ENCODE measurements at regions not wholly inside any gene's neighbourhood (a gene's known extent, or its start where the extent isn't known, plus 50 kb on each side); places are given as distances from the start of the nearest gene placed in this dataset.

DNA sequence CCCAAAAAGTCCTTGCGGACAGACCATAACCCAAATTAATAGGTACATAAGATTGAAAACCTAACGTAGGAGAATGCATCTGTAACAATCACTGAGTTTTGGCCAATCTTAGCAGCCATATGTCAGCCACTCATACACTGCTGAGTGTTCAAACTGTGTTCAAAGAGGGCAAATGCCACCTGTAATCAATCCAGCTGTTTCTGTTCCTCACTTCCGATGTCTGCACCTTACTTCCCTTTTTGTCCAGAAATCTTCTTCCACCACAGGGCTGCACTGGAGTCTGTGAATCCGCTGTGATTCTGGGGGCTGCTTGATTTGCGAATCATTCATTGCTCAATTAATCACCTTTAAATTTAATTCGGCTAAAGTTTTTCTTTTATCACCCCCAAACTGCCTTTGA is 263.9 kb downstream of the ICE1 start:
- DNase-seq, result no peak

DNA sequence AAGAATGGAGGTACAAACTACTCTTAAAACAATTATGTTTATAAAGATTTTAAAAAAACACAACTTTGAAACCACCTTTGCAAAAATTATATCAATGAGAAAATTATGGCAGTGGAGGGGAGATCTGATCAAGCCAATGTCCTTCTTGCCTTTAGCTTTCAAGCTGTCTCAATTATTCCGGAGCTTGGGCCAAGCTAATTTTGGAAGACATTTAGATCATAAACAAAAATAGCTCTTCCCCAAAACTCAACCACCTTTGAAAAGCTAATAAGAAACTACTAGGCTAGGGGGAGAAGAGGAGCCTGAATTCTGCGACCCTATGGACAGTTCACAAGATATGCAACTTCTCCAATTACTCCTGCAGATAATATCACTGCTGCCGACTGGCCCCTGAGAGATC is 263.3 kb downstream of the ICE1 start:
- no peak for DNase-seq

DNA sequence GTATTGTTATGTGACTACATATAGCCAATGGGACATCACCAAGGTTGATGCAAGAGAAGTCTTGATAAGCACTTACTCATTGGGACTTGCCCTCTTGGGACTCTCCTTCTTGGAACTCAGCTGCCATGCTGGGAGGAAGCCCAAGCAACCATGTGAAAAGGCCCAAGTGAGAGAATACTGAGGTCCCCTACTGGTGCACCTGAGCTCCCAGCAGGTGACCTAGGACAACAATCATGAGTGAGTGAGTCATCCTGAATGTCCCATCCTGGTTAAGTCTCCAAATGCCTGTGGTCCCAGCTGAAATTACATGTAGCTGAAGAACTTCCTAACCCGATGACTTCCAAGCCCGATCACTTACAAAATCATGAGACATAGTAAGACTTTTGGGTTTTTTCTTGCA is 260.7 kb downstream of the ICE1 start:
- no peak for DNase-seq

GRCh38 chr5:5678909-5679308 is 256.4 kb downstream of the ICE1 start:
- peak in 1 of 3 donors; percentile 33 for DNase-seq

DNA sequence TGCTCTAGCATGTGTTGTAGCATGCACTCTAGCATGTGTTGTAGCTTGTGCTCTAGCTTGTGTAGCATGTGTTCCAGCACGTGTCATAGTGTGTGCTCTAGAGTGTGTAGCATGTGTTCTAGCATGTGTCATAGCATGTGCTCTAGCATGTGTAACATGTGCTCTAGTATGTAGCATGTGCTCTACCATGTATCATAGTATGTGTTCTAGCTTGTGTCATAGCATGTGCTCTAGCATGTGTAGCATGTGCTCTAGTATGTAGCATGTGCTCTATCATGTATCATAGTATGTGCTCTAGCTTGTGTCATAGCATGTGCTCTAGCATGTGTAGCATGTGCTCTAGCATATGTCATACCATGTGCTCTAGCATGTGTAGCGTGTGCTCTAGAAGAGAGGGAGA is 255.3 kb downstream of the ICE1 start:
- no peak for DNase-seq

DNA sequence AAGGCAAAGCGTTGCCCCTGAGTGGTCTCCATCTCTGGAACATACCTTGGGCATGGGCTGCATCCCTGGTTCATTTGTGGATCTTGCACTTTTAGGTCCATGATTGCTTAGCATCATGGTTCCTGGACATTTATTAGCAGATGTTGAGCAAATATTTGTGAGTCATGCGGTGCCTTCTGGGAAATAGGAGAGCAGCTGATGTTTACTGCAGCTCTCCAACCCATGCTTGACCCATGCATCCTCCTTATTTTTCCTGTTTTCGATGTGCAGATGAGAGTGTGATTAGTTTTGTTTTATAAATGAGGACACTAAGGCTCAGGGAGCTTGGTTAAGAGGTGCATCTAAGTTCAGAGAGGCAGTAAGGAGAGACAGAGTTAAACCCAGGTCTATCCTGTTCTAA is 253.7 kb downstream of the ICE1 start:
- no peak for DNase-seq

GRCh38 chr5:5675511-5675910 is 253.0 kb downstream of the ICE1 start:
- DNase-seq, result peak in 1 of 3 donors; percentile 22

DNA sequence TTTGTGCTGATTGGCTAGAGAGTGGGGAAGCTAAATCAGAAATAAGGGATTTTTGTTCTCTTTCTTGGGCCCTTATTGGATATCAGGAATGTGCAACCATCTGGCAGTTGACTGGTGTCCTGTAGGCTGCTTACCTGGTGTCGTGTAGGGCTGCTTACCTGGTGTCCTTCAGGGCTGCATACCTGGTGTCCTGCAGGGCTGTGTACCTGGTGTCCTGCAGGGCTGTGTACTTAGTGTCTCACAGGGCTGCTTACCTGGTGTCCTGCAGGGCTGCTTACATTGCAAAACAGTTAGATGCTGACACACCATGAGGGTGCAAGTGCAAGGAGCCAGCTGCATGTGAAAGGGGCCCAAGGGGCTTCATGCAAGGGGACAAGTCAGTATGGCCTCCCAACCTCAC is 249.3 kb downstream of the ICE1 start:
- no peak for DNase-seq

- no peak for DNase-seq
Measured at GRCh38 chr5:5667136-5667554, 244.7 kb downstream of the ICE1 start.

DNA sequence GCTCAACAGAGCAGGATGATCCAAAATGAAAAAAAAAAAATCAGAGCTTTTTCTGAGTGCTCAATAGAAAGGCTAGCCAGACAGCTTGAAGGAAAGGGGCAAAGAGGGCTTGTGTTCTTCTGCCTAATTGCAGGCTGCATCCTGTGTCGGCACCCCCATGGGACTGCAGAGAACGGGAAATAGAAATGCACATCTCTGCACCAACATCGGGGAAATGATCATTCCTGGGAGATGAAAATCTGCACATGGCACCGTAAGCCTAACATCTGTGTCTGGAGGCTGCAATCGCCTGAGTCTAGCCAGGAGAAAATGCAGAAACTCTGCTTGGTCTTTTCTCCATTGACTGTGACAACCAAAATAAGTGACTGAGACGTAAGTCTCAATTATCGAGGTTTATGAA is 243.9 kb downstream of the ICE1 start:
- no peak for DNase-seq

GRCh38 chr5:5666076-5666365 is 243.5 kb downstream of the ICE1 start:
- DNase-seq, result no peak

DNA sequence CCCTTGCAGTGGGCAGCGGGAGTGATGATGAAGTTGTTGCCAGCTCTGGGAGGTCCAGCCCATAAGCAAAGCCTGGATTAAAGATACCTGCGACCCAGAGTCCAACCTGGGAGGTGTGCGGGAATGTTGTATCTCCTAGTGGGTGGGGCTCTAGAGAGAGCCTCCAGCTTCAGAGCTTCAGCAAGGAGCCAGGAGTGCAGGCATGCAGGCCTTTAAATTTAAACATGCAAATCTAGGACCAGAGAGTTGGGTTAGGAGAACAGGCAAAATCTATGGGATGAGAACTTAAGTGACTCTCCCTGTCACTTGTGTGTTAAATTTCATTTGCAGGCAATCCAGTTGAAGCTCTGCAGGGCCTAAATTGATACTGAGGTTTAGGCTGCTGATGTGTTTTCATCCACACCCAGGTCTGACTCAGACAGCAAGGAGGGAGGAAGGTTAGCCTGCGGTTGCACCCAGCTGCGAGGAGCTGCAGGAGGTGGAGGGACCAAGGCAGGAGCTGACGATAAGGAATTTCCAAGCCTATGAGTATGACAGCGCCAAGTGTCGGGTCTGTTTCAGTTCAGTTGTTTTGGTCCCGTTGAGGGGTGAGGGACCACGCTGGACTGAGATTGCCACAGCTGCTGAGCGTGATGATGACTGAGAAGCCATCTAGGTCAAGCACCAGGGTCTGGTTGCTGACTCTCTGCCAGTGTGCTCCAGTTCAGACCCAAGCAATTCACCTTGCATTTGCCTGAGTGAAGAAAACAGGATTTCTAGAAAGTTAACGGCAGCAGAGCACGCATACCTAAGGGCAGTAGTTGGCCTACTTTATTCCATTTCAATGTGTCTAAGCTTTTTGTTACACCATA is 243.0 kb downstream of the ICE1 start:
- no peak for DNase-seq

- DNase-seq, result no peak
Measured at GRCh38 chr5:5658889-5659465, 236.5 kb downstream of the ICE1 start.

DNA sequence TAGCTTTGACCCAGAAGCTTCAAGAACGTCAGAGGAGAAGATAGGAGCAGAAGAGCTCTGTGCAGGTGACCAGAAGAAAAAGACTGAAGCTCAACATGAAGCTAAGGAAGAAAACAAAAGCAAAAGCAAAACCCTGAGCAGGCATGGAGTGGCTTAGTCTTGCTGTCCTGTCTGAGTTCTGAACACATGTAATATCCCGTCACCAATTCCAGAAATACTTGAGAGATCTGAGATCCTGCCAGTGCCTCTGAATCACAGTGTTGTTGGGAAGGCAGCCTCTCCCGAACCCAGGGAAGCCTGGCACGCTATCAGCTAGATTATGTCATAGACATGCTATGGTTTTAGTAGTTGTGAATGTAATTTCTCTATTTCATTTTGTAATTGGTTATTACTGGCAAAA is 235.7 kb downstream of the ICE1 start:
- peak in 2 of 3 donors; percentile 33 to 51 for DNase-seq

DNA sequence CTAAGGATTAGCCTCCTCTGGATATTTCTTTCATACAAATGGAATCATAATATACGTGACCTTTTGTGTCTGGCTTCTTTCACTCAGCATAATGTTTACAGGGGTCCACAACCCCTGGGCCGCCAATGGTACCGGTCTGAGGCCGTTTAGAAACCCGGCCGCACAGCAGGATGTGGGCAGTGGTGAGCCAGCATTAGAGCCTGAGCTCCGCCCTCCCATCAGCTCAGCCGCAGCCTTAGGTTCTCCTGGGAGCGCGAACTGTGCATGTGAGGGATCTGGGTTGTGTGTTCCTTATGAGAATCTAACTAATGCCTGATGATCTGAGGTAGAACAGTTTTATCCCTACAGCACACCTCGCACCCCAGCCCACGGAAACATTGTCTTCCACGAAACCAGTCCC is 229.7 kb downstream of the ICE1 start:
- no peak for DNase-seq

DNA sequence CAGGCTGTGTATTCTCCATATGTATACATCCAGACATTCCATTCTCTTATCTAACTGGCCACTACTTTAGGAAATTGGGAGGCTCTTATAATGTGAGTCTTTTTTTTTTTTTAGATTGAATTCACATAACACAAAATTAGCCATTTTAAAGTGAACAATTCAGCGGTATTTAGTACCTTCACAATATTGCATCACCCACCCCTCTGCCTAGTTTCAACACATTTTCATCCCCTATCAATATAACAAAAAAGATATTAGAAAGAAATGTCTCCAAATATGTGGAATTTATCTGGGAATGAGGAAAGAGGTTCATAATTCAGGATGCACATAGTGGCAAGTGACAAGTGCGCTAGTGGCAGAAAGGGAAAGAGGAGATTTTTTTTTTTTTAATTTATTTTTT is 228.5 kb downstream of the ICE1 start:
- no peak for DNase-seq

- DNase-seq, result no peak
Measured at GRCh38 chr5:5650242-5650641, 227.8 kb downstream of the ICE1 start.

GRCh38 chr5:5649641-5650040 is 227.2 kb downstream of the ICE1 start:
- no peak for DNase-seq

DNA sequence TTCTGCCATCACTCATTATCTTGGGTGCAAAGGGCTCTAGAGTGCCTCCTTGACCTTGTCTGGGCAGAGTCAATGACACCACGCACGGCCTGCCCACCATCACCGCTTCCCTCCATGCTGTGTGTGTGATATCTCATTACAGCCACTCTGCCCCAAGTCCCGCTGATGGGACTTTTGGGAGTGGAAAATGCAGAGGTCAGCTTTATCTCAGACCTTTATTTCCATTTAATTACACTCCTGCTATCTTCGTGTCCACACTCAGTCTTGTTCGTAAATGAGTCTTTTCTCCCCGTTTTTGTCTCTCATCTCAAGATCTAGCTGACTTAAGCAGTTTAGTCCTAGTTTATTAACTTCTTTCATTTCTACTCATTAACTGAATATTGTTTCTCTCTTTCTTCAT is 226.2 kb downstream of the ICE1 start:
- no peak for DNase-seq

DNA sequence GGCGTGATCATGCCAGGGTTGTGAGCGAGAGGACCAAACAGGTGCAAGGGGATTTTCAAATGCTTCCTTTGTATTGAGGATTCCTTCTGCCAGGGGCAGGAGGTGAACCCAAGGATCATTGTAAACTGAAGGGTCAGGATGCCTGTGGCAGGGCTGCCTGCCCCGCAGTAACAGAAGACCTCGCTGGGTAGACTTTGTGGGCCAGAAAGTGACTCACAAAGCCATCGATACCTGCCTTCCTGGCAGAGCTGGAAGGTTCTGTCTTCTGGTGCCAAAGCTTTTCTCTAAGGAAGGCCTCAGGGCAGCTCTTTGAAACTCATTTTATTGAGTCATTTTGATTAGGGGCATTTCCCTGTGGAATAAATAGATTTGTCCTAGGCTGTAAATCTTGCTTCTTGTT is 223.4 kb downstream of the ICE1 start:
- no peak for DNase-seq

DNA sequence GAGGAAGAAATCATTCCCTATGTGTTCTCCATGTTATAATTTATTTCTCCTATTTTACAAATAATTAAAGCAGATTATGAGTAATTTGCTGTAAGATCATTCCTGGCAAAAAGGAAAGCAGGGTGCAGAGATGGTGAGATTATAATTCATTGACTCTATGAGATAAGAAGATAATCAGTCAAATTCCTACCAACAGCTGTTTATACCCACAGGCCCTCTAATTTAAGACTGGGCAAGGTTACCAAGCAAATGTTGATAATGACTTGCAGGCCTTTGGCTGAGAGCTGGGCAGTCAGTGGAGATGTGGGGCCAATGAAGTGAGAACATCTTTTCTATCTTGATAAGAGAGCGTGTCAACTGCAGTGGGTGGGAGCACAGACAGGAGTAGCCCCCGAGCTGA is 222.7 kb downstream of the ICE1 start:
- no peak for DNase-seq

DNA sequence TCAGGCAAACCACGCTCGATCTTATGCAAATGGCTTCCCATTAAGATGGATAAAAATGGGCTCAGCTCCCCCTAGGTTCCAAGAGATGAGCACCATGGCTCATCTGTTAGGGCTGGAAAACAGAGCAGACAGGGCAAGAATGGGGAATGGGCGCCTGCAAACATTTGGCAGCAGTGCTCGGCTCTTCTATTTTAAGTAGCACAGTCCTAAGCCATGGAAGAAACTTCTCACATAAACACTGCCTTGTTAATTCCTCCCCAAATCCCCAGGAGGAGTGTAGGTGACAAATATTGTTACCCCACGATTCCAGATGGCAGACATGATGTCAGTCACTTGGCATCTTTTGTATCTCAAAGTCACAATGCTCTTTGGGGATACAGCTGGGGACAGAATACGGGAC is 221.8 kb downstream of the ICE1 start:
- DNase-seq, result no peak

- DNase-seq, result no peak
Measured at GRCh38 chr5:5643481-5643880, 221.0 kb downstream of the ICE1 start.

- DNase-seq, result no peak
Measured at GRCh38 chr5:5638211-5638610, 215.7 kb downstream of the ICE1 start.

Measured in muscle of back (tissue), 3 donors.